ENCODE measurements at regions not wholly inside any gene's neighbourhood (a gene's known extent, or its start where the extent isn't known, plus 50 kb on each side); places are given as distances from the start of the nearest gene placed in this dataset.

GRCh38 chr5:29982457-29982856 lies 1211.0 kb upstream of the CDH6 start:
- no peak overlapping the region for H3K9ac ChIP-seq (ENCODE audit: insufficient read depth, low read length)
- no peaks in the 10 kb centered on the region for H3K79me2 ChIP-seq (ENCODE audit: control insufficient read depth, insufficient read depth, low read length)
- no peak overlapping the region for H2AFZ ChIP-seq (ENCODE audit: low read length)
- no peaks in the 10 kb centered on the region for H3K27me3 ChIP-seq (ENCODE audit: control insufficient read depth, insufficient read depth, low read length)
- H3K4me3 ChIP-seq (replicated peaks in 1 of 4; ENCODE audit: control extremely low read depth in 1 of 4, insufficient read depth in 1 of 4, low read depth in 3 of 4, low read length in 4 of 4), result no peak overlapping the region
- DNase-seq (ENCODE audit: low read depth in 2 of 2), result no peak
- TF ChIP-seq CTCF (conservative IDR thresholded peaks at IDR 0.05 in 1 of 2, IDR thresholded peaks at IDR 0.05 in 1 of 2; ENCODE audit: low read depth in 1 of 2, low read length in 2 of 2) (no peak), EZH2 (IDR thresholded peaks at IDR 0.05; ENCODE audit: low read length, missing control alignments) (no peak)
- H3K36me3 ChIP-seq (ENCODE audit: control insufficient read depth, insufficient read depth, low read length), result no peaks in the 10 kb centered on the region
- no peaks in the 10 kb centered on the region for H3K4me1 ChIP-seq (ENCODE audit: control insufficient read depth, extremely low read depth, insufficient read depth, low read length)
- H3K9me3 ChIP-seq (ENCODE audit: control insufficient read depth, insufficient read depth, low read depth, low read length), result no peaks in the 10 kb centered on the region
- no peak overlapping the region for H3K27ac ChIP-seq (ENCODE audit: insufficient read depth, low read length)
- no peaks in the 10 kb centered on the region for H4K20me1 ChIP-seq (ENCODE audit: control insufficient read depth, extremely low read depth, insufficient read depth, low read length)
- H3K4me2 ChIP-seq (ENCODE audit: extremely low read depth, insufficient read depth, low read length), result no peak overlapping the region

GRCh38 chr5:29972597-29972996 lies 1220.9 kb upstream of the CDH6 start:
- Histone ChIP-seq H3K27me3 (ENCODE audit: control insufficient read depth, insufficient read depth, low read length) (no peaks in the 10 kb centered on the region), H3K9ac (ENCODE audit: insufficient read depth, low read length) (no peak overlapping the region), H3K4me1 (ENCODE audit: control insufficient read depth, extremely low read depth, insufficient read depth, low read length) (no peaks in the 10 kb centered on the region), H3K4me2 (ENCODE audit: extremely low read depth, insufficient read depth, low read length) (no peak overlapping the region), H2AFZ (ENCODE audit: low read length) (no peak overlapping the region), H3K9me3 (ENCODE audit: control insufficient read depth, insufficient read depth, low read depth, low read length) (no peaks in the 10 kb centered on the region), H4K20me1 (ENCODE audit: control insufficient read depth, extremely low read depth, insufficient read depth, low read length) (no peaks in the 10 kb centered on the region), H3K4me3 (replicated peaks in 1 of 4; ENCODE audit: control extremely low read depth in 1 of 4, insufficient read depth in 1 of 4, low read depth in 3 of 4, low read length in 4 of 4) (no peak overlapping the region), H3K36me3 (ENCODE audit: control insufficient read depth, insufficient read depth, low read length) (no peaks in the 10 kb centered on the region), H3K79me2 (ENCODE audit: control insufficient read depth, insufficient read depth, low read length) (no peaks in the 10 kb centered on the region), H3K27ac (ENCODE audit: insufficient read depth, low read length) (no peak overlapping the region)
- TF ChIP-seq CTCF (conservative IDR thresholded peaks at IDR 0.05 in 1 of 2, IDR thresholded peaks at IDR 0.05 in 1 of 2; ENCODE audit: low read depth in 1 of 2, low read length in 2 of 2) (no peak), EZH2 (IDR thresholded peaks at IDR 0.05; ENCODE audit: low read length, missing control alignments) (no peak)
- DNase-seq (ENCODE audit: low read depth in 2 of 2), result no peak

DNA sequence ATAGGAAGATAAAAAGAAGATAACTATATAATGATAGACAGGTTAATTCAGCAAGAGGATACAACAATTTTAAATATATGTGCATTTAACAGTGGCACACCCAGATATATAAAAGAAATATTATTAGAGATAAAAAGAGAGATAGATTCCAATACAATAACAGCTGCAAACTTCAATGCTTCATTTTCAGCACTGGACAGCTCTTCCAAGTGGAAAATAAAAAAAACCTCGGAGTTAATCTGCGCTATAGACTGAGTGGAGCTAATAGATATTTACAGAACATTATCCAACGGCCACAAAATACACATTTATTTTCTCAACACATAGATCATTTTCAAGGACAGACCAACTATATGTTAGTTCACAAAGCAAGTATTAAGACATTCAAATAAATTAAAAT lies 1229.5 kb upstream of the CDH6 start:
- no peak overlapping the region for H2AFZ ChIP-seq (ENCODE audit: low read length)
- H3K79me2 ChIP-seq (ENCODE audit: control insufficient read depth, insufficient read depth, low read length), result no peaks in the 10 kb centered on the region
- no peaks in the 10 kb centered on the region for H3K4me1 ChIP-seq (ENCODE audit: control insufficient read depth, extremely low read depth, insufficient read depth, low read length)
- no peak overlapping the region for H3K4me3 ChIP-seq (replicated peaks in 1 of 4; ENCODE audit: control extremely low read depth in 1 of 4, insufficient read depth in 1 of 4, low read depth in 3 of 4, low read length in 4 of 4)
- no peak overlapping the region for H3K27ac ChIP-seq (ENCODE audit: insufficient read depth, low read length)
- no peaks in the 10 kb centered on the region for H3K9me3 ChIP-seq (ENCODE audit: control insufficient read depth, insufficient read depth, low read depth, low read length)
- no peak overlapping the region for H3K4me2 ChIP-seq (ENCODE audit: extremely low read depth, insufficient read depth, low read length)
- H3K27me3 ChIP-seq (ENCODE audit: control insufficient read depth, insufficient read depth, low read length), result no peaks in the 10 kb centered on the region
- H3K36me3 ChIP-seq (ENCODE audit: control insufficient read depth, insufficient read depth, low read length), result no peaks in the 10 kb centered on the region
- no peak for DNase-seq (ENCODE audit: low read depth in 2 of 2)
- no peaks in the 10 kb centered on the region for H4K20me1 ChIP-seq (ENCODE audit: control insufficient read depth, extremely low read depth, insufficient read depth, low read length)
- no peak overlapping the region for H3K9ac ChIP-seq (ENCODE audit: insufficient read depth, low read length)
- no peak for TF ChIP-seq EZH2 (IDR thresholded peaks at IDR 0.05; ENCODE audit: low read length, missing control alignments)
- no peak for TF ChIP-seq CTCF (conservative IDR thresholded peaks at IDR 0.05 in 1 of 2, IDR thresholded peaks at IDR 0.05 in 1 of 2; ENCODE audit: low read depth in 1 of 2, low read length in 2 of 2)

Data from fibroblast of lung (primary cell).